NB4 (cell line): ENCODE measurements at regions not wholly inside any gene's neighbourhood (a gene's known extent, or its start where the extent isn't known, plus 50 kb on each side); places are given as distances from the start of the nearest gene placed in this dataset.

ENCODE experiments used
- DNase-seq: peaks from one replicate; pipeline ENCODE4 v3.0.0; 2010; ENCODE audit warnings: low read depth
- H3K4me3 ChIP-seq: one replicate; pipeline ENCODE4 v1.5.1; 2011; ENCODE audit warnings: mild to moderate bottlenecking, low read depth, low read length, moderate library complexity
- MYC ChIP-seq: IDR thresholded peaks from 2 replicates; pipeline ENCODE4 v1.6.1; 2011; ENCODE audit warnings: low read depth, low read length
- POLR2A ChIP-seq: IDR thresholded peaks from 2 replicates; pipeline ENCODE4 v1.6.1; 2011; ENCODE audit warnings: mild to moderate bottlenecking; ENCODE audit not compliant: insufficient read length; ENCODE audit errors: extremely low read depth
- TF ChIP-seq, protein P1 (sequence below): IDR thresholded peaks from one replicate; pipeline ENCODE4 v1.5.1; 2012; ENCODE audit warnings: low read depth, low read length
- TF ChIP-seq, protein P2 (sequence below): IDR thresholded peaks from 2 replicates; pipeline ENCODE4 v1.6.1; 2011; ENCODE audit warnings: low read depth, low read length

DNA sequence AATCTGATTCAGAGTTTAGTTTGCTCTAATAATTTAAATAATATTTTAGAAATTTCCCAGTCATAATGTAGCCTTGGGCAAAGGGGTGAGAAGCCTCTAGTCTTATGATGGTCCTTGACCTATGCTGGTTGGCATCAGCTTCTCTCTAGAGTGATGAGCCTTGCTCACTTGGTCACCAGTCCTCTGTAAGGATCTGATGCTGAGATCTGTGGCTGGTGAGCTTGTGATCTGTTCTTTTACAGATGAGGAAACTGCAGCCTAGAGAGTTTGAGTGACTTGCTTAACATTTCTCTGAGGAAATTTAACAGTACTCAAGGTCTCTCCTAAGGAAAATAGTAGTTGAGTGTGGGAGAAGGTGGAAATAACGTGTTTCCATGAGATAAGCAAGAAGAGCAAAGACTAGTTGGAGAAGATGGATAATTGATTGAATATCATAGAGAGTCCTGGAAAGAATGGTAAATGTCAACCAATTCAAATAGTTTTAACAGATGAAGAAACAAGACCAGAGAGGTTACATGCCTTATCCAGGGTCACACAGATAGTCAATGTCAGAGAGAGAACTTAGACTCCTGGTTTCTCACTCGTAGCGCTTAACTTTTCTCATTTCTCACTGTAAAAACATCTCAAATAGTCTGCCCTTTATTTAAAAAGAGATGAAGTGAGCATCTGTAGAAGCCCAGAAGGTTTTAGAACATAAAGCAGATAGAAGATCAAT lies 89.7 kb upstream of the ETV6 start:
- no peak for DNase-seq
- TF ChIP-seq, protein P1, sequence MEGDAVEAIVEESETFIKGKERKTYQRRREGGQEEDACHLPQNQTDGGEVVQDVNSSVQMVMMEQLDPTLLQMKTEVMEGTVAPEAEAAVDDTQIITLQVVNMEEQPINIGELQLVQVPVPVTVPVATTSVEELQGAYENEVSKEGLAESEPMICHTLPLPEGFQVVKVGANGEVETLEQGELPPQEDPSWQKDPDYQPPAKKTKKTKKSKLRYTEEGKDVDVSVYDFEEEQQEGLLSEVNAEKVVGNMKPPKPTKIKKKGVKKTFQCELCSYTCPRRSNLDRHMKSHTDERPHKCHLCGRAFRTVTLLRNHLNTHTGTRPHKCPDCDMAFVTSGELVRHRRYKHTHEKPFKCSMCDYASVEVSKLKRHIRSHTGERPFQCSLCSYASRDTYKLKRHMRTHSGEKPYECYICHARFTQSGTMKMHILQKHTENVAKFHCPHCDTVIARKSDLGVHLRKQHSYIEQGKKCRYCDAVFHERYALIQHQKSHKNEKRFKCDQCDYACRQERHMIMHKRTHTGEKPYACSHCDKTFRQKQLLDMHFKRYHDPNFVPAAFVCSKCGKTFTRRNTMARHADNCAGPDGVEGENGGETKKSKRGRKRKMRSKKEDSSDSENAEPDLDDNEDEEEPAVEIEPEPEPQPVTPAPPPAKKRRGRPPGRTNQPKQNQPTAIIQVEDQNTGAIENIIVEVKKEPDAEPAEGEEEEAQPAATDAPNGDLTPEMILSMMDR: no peak
- TF ChIP-seq, protein P2, sequence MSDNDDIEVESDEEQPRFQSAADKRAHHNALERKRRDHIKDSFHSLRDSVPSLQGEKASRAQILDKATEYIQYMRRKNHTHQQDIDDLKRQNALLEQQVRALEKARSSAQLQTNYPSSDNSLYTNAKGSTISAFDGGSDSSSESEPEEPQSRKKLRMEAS: no peak
- TF ChIP-seq MYC: no peak
- no peak for TF ChIP-seq POLR2A
- H3K4me3 ChIP-seq: no peak overlapping the region

DNA sequence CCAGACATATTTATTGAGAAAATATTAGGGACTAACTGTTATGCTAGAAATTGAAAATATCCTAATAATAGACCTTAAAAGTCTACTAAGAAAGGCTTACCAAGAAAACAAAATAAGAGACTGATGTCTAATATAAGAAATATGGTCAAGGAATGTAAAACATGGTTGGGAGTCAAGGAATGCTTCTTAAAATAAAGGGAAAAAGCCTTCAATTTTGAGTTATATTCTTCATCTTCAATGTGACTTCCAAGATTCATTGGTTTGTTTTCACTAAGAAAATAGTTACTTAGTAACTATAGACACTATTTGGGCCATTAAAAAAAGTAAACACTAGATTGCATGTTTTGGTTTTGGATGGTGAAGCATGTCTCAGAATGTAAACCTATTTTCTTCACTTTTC lies 88.1 kb upstream of the ETV6 start:
- TF ChIP-seq, protein P2: no peak
- TF ChIP-seq MYC: no peak
- TF ChIP-seq, protein P1: no peak
- TF ChIP-seq POLR2A: no peak
- no peak overlapping the region for H3K4me3 ChIP-seq
- DNase-seq: no peak

DNA sequence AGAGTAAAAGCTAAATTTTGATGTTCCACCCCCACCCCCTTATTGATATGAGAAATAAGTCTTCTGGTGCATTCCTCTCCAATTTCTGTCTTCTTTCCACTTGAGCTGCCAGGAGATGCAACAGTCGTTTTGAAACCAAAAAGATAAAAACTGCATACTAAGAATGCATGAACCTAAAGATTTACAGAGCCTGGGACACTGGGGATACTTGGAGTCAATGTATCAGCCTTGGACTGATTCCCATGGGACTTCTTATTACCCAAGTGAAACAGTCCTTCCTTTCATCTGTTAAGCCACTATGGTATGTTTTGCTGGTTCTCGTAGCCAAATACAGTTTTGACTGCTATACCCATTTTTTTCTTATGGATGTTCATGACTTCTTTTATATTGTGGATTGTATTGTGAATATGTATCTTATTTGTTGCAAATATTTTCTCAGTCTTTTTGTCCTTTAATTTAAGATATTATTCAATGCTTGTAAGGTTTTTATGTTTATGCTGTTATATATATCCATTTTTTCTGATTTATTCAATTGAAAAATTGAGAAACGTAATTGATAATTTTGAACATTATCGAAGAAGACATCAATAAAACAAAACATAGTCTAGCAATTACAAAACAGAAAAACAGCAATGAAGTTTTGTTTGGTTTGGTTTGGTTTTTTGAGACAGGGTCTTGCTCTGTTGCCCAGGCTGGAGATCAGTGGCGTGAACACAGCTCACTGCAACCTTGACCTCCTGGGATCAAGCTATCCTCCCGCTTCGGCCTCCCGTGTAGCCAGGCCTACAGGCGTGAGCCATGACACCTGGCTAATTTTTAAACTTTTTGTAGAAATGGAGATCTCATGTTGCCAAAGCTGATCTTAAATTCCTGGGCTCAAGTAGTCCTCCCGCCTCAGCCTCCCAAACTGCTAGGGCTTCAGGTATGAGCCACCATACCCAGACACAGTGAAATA lies 85.4 kb upstream of the ETV6 start:
- H3K4me3 ChIP-seq: no peak overlapping the region
- no peak for TF ChIP-seq MYC
- TF ChIP-seq, protein P1: no peak
- TF ChIP-seq, protein P2: no peak
- TF ChIP-seq POLR2A: no peak
- peak; percentile 27 for DNase-seq

DNA sequence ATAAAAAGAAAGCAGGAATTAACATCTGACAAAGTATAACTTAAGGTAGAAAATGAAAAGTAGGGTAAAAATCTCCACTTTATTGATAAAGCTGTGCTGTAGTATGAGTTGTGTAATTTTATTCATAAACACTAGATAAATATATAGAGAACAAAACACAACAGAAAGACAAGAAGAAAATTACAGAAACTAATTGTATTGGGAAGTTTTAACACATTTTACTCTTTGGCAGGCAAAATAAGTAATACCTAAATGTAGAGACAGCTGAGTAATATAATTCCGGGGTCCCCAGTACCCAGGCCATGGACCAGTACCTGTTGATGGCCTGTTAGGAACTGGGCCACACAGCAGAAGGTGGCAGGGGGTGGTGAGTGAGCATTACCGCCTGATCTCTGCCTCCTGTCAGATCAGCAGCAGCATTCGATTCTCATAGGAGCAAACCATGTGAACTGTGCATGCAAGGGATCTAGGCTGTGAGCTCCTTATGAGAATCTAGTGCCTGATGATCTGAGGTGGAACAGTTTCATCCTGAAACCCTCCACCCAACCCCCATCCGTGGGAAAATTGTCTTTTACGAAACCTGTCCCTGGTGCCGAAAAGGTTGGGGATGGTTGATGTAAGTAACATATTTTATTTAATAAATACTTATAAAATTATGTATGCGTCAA lies 84.4 kb upstream of the ETV6 start:
- TF ChIP-seq, protein P1: no peak
- TF ChIP-seq, protein P2: no peak
- no peak for TF ChIP-seq MYC
- no peak for TF ChIP-seq POLR2A
- no peak overlapping the region for H3K4me3 ChIP-seq
- DNase-seq: no peak

DNA sequence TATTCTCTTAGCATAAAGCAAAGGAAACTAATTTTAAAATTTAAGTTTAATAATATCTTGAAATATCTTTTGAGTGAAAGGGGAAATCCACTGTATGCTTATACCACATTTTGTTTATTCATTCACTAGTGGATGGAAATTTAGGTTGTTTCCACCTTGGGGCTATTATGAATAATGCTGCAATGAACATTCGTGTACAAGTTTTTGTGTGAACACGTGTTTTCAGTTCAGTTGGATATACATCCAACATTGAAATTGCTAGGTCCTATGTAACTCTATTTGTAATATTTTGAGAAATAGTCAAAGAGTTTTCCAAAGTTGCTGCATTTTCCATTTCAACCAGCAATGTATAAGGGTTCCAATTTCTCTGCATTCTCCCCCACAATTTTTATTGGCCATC lies 83.7 kb upstream of the ETV6 start:
- no peak for DNase-seq

More for the DNA sequence above, 83.7 kb upstream of the ETV6 start:
- TF ChIP-seq MYC (no peak), POLR2A (no peak)
- TF ChIP-seq, protein P1: no peak
- TF ChIP-seq, protein P2: no peak
- H3K4me3 ChIP-seq: no peak overlapping the region
